ENCODE measurements at regions not wholly inside any gene's neighbourhood (a gene's known extent, or its start where the extent isn't known, plus 50 kb on each side); places are given as distances from the start of the nearest gene placed in this dataset.

DNA sequence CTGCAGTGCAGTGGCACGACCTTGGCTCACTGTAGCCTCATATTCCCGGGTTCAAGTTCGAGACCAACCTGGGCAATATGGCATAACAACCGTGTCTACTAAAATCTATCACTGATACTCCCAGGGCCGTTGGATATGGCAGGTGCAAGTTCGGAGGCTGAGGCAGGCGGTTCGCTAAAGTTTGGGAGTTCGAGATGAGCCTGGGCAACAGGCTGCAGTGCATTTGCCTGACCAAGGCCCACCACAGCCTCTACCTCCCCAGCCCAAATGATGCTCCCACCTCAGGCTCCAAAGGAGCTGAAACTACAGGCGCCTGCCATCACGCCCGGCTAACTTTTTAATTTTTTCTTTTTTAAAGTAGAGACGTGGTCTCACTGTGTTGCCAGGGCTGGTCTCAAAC is 177.1 kb upstream of the ALG10B start:
- DNase-seq (ENCODE audit: low spot score): no peak

DNA sequence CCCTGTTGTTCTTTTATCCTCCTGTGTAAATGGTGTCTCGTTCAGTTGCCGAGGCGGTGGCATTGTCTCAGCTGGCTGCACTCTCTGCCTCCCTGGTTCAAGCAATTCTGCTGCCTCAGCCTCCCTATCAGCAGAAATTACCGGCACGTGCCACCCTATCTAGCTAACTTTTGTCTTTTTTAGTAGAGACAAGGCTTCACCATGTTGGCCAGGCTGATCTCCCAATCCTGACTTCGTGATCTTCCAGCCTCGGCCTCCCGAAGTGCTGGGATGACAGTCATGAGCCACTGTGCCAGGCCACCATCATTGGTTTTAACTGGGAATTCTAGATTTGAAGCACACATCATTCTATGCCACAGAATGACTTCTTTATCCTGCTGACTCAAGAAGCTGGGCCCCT is 175.3 kb upstream of the ALG10B start:
- no peak for DNase-seq (ENCODE audit: low spot score)

DNA sequence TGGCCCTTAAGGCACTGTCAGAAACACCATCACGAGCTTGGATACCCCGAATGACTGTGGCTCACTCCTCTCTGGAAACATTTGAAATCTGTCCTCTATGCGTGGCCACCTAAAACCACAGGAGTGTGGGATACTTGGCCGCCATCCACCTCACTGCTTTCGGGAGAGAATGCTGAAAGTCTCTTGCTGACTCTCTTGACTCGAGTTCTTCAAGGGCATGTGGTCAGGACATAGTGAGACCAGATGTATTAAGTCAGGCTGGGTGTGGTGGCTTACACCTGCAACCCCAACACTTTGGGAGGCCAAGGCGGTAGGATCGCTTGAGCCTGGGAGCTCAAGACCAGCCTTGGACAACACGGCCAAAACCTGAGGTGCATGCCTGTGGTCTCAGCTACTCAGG is 174.7 kb upstream of the ALG10B start:
- no peak for DNase-seq (ENCODE audit: low spot score)

DNA sequence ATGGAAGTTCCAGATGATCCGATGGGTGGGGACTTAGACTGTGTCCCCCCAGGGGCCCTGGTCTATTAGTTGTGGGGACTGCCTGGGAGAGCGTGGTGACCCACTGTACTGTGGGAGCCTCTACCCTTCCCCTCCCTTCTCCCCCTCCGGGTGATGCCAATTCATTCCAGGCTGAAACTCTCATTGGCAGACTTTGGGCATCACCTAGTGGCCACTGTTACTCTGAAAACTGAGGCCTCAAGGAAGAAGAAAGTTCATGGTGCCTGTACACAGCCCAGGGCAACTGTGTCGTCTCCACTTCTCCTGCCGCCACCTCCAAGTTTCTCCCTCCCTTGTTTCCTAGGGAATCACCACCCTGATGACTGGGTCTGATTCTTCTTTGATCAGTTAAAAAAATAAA is 173.6 kb upstream of the ALG10B start:
- no peak for DNase-seq (ENCODE audit: low spot score)

DNA sequence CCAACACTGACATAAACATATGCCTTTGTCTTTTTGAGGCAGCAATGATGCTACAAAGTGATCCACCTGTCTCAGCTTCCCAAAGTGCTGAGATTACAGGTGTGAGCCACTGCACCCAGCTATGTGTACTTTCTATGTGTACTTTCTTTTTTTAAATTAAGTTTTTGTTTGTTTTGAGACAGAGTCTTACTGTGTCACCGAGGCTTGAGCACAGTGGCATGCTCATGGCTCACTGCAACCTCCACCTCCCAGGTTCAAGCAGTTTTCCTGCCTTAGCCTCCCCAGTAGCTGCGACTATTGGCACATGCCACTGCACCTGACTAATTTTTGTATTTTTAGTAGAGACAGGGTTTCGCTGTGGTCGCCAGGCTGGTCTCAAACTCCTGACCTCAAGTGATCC is 172.5 kb upstream of the ALG10B start:
- no peak for DNase-seq (ENCODE audit: low spot score)

DNA sequence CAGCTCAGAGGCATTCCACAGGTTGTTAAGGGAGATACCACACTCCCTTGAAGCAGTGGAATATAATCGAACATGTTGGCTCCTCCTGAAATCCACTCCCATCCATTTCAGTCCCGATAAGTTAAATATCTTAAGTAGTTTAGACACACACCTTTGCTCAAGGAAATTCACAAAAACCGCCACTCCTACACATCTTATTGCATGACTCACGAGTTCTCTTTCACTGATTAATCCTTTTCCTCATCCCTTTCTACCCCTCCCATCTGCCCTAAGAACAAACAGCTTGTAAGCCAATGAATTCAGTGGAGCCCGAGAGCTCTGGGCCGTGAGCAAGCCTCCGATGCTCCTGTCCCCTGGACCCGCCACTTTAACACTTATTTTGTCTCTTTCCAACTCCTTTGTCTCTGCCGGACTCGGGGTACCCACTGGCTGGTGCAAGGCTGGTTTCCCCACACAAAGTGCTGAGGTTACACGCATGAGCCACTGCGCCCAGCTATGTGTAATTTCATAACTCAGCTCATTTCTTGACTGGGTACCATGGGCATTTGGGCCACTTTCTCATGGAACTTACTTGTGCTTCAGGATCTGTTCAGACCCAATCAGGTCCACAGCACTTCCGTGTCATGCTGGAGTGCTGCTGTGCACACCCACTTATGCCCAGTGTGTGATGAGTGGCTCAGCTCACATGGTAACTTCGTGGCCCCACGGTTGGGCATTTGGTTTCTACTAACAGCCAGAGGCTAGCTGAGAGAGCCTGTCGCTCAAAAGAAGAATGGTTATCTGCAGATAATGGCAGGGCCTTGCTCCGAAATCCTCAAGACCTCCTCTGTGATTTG is 171.8 kb upstream of the ALG10B start:
- DNase-seq (ENCODE audit: low spot score): no peak

DNA sequence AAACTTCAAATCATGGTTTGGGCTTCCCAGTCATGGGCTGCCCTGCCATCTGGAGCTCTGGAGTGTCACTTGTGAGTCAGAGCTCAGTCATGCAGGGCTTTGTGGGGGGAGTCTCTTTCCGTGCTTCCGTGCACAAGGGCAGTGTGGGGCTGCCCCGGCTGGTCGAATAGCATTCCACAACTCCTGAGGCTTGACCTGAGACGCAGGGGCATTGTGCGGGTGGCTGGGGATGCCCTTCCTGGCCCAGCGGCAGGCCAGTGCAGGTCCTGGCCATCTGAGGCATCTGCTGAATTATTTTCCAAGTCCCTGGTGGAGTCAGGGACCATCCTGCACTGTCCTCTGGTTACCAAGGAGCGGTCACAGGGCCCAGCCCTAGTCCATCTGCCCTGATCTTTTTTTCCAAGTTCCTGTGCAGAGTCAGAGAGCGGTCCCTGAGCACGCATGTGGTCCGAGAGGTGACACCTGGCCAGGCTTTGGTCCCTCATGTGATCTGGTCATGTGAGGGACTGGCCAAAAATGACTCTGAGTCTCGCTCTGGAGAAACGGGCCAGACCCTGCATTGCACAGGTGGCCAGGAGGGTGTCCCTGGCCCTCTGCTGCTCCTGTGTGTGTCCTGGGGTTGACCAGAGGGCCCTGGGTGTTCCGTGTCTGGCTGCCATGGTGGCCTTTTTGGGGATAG is 167.0 kb upstream of the ALG10B start:
- DNase-seq (ENCODE audit: low spot score): no peak

DNA sequence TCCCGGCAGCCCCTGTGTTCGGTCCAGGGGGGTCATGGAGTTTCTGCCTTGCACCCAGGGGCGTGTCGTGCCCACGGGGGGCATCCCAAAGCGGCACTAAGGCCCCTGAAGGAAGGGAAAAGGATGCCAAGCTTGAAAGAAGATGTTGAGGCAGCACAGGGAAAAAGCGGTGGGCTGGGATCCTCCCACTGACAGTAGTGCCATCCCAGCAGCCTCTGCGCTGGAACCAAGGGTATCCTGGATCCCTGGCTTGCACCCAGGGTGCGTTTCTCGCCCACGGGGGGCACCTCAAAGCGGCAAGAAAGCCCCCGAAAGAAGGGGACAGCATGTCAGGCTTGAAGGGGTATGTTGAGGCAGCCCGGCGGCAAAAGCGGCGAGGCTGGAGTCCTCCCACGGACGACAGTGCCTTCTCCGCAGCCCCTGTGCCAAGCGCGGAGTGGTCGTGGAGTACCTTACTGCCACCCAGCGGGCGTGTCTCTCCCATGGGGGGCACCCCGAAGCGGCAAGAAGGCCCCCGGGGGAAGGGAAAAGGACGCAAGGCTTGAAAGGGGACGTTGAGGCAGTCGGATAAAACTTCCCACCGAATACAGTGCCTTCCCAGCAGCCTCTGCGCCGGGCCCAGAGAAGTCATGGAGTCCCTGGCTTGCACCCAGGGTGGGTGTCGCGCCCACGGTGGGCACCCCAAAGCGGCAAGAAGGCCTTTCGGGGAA is 164.4 kb upstream of the ALG10B start:
- DNase-seq (ENCODE audit: low spot score): no peak

DNA sequence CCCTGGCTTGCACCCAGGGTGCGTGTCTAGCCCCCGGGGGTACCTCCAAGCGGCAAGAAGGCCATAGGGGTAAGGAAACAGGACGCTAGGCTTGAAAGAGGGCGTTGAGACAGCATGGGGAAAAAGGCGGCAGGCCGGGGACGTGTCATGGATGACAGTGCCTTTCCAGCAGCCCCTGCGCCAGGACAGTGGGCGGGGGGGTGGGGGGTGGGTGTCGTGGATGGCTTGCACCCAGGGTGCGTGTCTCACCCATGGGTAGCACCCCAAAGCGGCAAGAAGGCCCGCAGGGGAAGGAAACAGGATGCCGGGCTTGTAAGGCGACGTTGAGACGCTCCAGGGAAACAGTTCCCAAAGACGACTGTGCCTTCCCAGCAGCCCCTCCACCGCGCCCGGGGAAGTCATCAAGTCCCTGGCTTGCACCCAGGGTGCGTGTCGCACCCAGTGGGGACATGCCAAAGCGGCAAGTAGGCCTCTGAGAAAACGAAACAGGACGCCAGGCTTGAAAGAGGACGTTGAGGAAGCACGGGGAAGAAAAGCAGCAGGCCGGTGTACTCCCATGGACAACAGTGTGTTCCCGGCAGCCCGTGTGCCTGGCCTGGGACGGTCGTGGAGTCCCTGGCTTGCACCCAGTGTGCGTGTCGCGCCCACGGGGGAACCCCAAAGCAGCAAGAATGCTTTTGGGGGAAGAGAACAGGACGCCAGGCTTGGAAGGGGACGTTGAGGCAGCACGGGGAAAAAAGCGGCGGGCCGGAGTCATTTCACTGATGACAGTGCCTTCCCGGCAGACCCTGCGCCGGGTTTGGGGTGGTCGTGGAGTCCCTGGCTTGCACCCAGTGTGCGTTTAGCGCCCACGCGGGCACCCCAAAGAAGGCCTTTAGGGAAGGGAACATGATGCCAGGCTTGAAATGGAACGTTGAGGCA is 163.5 kb upstream of the ALG10B start:
- DNase-seq (ENCODE audit: low spot score): no peak

DNA sequence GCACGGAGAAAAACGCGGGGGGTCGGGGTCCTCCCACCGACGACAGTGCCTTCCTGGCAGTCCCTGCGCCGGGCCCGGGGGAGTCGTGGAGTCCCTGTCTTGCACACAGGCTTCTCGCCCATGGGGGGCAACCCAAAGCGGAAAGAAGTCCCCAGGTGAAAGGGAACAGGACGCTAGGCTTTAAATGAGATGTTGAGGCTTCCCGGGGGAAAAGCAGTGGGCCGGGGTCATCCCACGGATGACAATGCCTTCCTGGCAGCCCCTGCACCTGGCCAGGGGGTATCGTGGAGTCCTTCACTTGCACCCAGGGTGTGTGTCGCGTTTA is 162.9 kb upstream of the ALG10B start:
- DNase-seq (ENCODE audit: low spot score): no peak

DNA sequence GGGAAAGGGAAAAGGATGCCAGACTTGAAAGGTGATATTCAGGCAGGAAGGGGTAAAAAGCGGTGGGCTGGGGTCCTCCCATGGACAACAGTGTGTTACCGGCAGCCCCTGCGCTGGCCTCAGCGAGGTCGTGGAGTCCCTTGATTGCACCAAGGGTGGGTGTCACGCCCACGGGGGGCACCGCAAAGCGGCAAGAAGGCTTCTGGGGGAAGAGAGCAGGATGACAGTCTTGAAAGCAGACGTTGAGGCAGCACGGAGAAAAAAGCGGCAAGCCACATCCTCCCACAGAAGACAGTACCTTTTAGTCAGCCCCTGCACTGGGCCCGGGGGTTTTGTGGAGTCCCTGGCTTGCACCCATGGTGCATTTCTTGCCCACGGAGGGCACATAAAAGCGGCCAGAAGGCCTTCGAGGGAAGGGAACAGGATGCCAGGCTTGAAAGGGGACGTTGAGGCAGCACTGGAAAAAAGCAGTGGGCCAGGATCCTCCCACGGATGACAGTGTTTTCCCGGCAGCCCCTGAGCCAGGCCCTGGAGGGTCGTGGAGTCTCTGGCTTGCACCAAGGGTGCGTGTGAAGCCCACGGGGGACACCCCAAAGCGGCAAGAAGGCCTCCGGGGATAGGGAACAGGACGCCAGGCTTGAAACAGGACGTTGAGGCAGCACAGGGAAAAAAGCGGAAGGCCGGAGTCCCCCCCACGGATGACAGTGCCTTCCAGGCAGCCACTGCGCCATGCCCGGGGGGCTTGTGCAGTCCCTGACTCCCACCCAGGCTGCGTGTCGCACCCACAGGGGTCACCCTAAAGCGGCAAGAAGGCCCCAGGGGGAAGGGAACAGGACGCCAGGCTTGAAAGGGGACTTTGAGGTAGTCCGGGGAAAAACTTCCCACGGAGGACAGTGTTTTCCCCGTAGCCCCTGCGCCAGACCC is 162.2 kb upstream of the ALG10B start:
- DNase-seq (ENCODE audit: low spot score): no peak

DNA sequence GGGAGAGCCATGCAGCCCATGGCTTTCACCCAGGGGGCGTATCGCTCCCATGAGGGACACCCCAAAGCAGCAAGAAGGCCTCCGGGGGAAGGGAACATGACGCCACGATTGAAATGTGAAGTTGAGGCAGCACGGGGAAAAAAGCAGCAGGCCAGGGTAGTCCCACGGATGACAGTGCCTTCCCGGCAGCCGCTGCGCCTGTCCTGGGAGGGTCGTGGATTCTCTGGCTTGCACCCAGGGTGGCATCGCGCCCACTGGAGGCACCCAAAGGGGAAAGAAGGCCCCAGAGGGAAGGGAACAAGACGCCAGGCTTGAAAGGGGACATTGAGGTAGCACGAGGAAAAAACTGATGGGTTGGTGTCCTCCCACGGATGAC is 161.6 kb upstream of the ALG10B start:
- no peak for DNase-seq (ENCODE audit: low spot score)

DNA sequence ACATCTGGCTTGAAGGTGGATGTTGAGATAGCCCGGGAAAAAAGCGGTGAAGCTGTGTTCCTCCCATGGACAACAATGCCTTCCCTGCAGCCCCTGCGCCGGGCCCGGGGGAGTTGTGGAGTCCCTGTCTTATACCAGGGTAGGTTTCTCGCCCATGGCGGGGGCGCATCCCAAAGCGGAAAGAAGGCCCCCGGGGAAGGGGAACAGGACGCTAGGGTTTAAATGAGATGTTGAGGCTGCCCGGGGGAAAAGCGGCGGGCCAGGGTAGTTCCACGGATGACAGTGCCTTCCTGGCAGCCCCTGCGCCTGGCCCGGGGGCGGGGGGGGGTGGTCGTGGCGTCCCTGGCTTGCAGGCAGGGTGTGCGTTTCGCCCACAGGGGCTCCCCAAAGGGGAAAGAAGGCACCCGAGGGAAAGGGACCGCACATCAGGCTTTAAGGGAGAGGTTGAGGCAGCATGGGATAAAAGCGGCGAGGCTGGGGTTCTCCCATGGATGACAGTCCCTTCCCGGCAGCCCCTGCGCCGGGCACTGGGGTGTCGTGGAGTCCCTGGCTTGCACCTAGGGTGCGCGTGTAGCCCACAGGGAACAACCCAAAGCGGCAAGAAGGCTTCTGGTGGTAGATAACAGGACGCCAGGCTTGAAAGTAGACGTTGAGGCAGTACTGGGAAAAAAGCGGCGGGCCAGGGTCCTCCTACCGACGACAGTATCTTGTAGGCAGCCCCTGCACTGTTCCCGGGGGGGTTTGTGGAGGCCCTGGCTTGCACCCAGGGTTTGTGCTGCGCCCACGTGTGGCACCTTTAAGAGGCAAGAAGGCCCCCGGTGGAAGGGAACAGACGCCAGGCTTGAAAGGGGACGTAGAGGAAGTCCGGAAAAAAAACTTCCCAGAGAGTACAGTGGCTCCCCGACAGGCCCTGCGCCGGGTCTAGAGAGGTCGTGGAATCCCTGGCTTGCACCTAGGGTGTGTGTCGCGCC is 160.8 kb upstream of the ALG10B start:
- no peak for DNase-seq (ENCODE audit: low spot score)

DNA sequence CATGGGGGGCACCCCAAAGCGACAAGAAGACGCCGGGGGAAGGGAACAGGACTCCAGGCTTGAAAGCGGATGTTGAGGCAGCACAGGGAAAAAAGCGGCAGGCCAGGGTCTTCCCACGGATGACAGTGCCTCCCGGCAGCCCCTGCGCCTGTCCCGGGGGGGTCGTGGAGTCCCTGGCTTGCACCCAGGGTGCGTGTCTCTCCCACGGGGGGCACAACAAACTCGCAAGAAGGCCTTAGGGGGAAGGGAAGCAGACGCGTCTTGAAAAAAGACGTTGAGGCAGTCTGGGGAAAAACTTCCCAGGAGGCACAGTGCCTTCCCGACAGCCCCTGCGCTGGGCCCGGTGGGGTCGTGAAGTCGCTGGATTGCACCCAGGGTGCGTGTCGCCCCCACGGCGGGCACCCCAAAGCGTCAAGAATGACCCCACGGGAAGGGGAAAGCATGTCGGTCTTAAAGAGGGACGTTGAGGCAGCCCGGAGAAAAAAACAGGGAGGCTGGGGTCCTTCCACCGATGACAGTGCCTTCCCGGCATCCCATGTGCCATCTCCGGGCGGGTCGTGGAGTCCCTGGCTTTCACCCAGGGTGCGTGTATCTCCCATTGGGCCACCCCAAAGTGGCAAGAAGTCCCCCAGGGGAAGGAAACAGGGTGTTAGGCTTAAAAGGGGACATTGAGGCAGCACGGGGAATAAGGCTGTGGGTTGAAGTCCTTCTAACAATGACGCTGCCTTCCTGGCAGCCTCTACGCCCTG is 159.9 kb upstream of the ALG10B start:
- no peak for DNase-seq (ENCODE audit: low spot score)

DNA sequence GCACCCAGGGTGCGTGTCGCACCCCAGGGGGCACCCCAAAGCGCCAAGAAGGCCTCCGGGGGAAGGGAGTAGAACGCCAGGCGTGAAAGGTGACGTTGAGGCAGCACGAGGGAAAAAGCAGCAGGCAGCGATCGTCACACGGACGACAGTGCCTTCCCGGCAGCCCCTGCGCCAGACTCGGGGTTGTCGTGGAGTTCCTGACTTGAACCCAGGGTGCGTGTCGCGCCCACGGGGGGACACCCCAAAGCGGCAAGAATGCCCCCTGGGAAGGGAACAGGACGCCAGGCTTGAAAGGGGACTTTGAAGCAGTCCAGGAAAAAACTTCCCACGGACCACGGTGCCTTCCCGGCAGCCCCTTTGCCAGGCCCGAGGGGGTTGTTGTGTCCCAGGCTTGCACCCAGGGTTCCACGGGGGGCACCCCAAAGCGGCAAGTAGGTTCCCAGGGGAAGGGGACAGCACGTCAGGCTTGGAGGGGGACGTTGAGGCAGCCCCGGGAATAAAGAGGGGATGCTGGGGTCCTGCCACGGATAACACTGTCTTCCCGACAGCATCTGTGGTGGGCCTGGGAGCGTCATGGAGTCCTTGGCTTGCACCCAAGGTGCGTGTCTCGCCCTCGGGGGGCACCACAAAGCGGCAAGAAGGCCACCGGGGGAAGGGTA is 159.2 kb upstream of the ALG10B start:
- no peak for DNase-seq (ENCODE audit: low spot score)

DNA sequence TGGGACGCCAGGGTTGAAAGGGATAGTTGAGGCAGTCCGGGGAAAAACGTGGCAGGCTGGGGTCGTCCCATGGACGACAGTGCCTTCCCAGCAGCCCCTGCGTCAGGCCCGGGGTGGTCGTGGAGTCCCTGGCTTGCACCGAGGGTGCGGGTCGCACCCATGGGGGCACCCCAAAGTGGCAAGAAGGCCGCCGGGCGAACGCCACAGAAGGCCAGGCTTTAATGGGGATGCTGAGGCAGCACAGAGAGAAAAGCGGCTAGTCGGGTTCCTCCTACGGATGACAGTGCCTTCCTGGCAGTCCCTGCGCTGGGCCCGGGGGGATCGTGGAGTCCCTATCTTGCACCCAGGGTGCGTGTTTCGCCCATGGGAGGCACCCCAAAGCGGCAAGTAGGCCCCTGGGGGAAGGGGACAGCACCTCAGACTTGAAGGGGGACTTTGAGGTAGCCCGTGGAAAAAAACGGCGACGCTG is 158.6 kb upstream of the ALG10B start:
- DNase-seq (ENCODE audit: low spot score): no peak

DNA sequence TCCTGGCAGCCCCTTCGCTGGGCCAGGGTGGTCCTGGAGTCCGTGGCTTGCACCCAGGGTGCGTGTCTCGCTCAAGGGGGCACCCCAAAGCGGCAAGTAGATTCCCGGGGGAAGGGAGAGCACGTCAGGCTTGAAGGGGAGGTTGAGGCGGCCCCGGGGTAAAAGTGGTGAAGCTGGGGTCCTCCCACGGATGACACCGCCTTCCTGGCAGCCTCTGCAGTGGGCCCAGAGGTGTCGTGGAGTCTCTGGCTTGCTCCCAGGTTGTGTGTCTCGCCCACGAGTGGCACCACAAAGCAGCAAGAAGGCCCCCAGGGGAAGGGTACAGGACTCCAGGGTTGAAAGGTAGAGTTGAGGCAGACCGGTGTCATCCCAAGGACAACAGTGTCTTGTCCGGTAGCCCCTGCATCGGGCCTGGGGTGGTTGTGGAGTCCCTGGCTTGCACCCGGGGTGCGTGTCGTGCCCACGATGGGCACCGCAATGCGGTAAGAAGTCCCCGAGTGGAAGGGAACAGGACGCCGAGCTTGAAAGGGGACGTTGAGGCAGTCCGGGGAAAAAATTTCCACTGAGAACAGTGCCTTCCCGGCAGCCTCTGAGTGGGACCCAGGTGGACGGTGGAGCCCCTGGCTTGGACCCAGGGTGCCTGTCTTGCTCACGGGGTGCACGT is 158.0 kb upstream of the ALG10B start:
- DNase-seq (ENCODE audit: low spot score): no peak

DNA sequence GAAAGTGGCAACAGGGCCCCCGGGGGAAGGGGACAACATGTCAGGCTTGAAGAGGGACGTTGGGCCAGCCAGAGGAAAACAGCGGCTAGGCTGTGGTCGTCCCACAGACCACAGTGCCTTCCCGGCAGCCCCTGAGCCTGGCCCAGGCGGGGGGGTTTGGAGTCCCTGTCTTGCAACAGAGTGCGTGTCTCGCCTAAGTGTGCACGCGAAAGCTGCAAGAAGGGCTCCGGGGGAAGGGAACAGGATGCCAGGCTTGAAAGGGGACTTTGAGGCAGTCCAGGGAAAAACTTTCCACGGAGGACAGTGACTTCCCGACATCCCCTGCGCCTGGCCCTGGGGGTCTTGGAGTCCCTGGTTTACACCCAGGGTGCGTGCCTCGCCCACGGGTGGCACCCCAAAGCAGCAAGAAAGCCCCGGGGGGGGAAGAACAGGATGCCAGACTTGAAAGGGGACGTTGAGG is 157.5 kb upstream of the ALG10B start:
- DNase-seq (ENCODE audit: low spot score): no peak
